Heart left ventricle (tissue), 13 donors: ENCODE measurements at regions not wholly inside any gene's neighbourhood (a gene's known extent, or its start where the extent isn't known, plus 50 kb on each side); places are given as distances from the start of the nearest gene placed in this dataset.

ENCODE experiments used
- POLR2A ChIP-seq, 2 donors: fragments of 450-650 bp; IDR thresholded peaks; one replicate each; pipeline ENCODE4 v1.6.1; 2017; ENCODE audit warnings: antibody characterized with exemption in 2 of 2, mild to moderate bottlenecking in 2 of 2, moderate library complexity in 2 of 2
- TF ChIP-seq, protein P1 (sequence below), 12 donors: fragments of 200-600 bp; sonication (generic) in 4 of 12; IDR thresholded peaks; one replicate each; pipeline versions ENCODE4 v1.5.0 to v1.8.0; 2018 to 2022; ENCODE audit warnings: antibody characterized with exemption in 12 of 12, mild to moderate bottlenecking in 5 of 12
- donor health status: ischemic (EF 13 %, LVEDD 7.1; RV severe dilation, severe dysfunction).
- donor health status: DM: no; HTN: yes; CAD: no.
- donor health status: DM: no; HTN: no; CAD: no.
- donor health status: ischemic (EF 25% LVEDD 6.9; RV normal size, moderate dysfunction).
- donor health status: ischemic (EF 25% LVEDD 5.7; RV mildly dilated, moderate dysfunction).
- donor health status: ischemic (EF 35%, LVEDD 5.7; RV mildly dilated, moderate dysfunction).
- donor health status: nonischemic (EF 11% LVEDD 7.7; RV severe dilation, severe dysfunction).
- donor health status: DM: yes; HTN: yes; CAD: no.
- donor health status: PGD.
- donor health status: ischemic (EF 29% LVEDD 5.4; RV normal size, mild dysfunction).
- donor health status: nonischemic (EF 23%, LVEDD 6.1; RV moderate dilation, normal function).

DNA sequence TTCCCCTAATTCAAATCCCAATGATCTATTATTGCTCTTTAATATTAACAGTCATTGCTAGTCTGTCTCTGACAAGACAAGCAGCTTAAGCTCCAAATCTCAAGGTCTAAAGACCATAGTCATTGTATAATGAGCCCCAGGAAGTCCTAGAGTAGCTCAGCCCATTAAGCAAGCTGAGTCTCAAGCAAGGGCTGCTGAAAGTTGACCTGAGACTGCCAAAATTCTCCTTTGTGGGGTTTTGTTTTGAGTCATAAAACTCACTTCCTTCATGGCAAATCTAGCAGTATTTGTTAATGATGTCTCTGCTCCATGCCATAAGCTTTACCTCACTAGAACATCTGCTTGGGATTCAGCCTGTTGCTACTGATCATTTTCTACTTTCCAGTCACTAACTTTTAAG is 313.2 kb downstream of the ANTXR2 start:
- TF ChIP-seq, protein P1, sequence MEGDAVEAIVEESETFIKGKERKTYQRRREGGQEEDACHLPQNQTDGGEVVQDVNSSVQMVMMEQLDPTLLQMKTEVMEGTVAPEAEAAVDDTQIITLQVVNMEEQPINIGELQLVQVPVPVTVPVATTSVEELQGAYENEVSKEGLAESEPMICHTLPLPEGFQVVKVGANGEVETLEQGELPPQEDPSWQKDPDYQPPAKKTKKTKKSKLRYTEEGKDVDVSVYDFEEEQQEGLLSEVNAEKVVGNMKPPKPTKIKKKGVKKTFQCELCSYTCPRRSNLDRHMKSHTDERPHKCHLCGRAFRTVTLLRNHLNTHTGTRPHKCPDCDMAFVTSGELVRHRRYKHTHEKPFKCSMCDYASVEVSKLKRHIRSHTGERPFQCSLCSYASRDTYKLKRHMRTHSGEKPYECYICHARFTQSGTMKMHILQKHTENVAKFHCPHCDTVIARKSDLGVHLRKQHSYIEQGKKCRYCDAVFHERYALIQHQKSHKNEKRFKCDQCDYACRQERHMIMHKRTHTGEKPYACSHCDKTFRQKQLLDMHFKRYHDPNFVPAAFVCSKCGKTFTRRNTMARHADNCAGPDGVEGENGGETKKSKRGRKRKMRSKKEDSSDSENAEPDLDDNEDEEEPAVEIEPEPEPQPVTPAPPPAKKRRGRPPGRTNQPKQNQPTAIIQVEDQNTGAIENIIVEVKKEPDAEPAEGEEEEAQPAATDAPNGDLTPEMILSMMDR (IDR thresholded peaks at IDR 0.05), result no peak
- no peak for TF ChIP-seq POLR2A (IDR thresholded peaks at IDR 0.05)
